A673 (cell line): ENCODE measurements at regions not wholly inside any gene's neighbourhood (a gene's known extent, or its start where the extent isn't known, plus 50 kb on each side); places are given as distances from the start of the nearest gene placed in this dataset.

Source experiments
- CTCF ChIP-seq: fragments of 300-800, 200-600 bp; sonication (generic); conservative IDR thresholded peaks from 2 replicates; pipeline ENCODE4 v1.5.1; 2017; ENCODE audit warnings: low read depth, mild to moderate bottlenecking, antibody characterized with exemption, low read length, moderate library complexity, mixed read lengths
- EZH2 ChIP-seq: fragments of 200-600 bp; sonication (generic); IDR thresholded peaks from 2 replicates; pipeline ENCODE4 v1.6.1; 2017; ENCODE audit warnings: borderline replicate concordance, low read depth, mild to moderate bottlenecking, mixed read lengths, antibody characterized with exemption, low read length; ENCODE audit not compliant: poor library complexity, severe bottlenecking

DNA sequence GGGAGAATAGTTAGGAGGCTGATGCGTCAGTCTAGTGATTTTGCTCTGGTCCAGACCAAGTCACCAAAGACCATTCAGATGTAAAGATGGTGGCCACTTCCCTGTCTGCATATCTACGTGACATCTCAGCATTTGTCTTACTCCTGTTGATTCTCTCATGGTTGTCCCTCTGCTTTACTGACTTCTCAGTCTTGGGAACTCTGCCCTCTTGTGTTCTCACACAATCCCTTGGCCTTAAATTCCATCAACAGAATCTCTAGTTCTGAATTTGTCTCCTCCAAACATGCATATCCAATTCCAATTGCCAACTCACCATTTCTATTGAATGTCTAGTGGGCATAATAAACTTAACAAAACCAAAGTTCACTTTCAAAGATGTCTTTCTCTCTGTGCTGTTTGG is 147.8 kb downstream of the SLC24A2 start:
- TF ChIP-seq CTCF (no peak), EZH2 (no peak)
